NCI-H128 (cell line): ENCODE measurements at regions not wholly inside any gene's neighbourhood (a gene's known extent, or its start where the extent isn't known, plus 50 kb on each side); places are given as distances from the start of the nearest gene placed in this dataset.

Experiments used
- DNase-seq: peaks from one replicate; lab custom pipeline; 2025; ENCODE audit not compliant: unreplicated experiment; lab: John Stamatoyannopoulos, UW

DNA sequence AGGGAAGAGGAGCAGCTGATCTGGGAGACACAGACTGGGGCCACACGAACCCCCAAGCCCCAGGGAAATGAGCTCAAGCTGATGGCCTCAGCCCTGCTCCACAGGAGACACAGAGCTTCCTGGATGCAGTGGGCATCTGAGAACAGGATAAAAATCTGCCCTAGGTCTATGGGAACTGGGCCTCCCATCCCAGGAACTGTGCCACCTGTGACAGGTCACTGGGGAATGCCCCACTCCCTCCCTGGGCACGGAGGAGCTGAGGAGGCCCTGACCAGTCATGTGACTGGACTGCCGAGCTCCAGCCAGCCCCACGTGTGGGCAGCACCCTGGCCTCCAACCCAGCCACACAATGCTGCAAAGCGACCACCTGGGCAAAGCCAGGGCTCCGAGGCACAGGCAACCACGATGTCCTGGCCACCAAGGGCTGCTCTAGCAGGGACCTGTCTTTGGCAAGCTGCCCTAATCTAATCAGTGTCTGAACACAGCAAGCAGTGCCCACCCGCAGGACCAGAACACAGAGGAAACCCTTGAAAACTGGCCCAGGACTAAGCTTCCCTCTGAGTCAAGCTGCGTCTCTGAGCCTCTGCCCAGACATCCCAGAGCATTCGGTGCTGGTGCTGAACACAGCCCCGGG lies 57.8 kb upstream of the ID2 start:
- no peak for DNase-seq

DNA sequence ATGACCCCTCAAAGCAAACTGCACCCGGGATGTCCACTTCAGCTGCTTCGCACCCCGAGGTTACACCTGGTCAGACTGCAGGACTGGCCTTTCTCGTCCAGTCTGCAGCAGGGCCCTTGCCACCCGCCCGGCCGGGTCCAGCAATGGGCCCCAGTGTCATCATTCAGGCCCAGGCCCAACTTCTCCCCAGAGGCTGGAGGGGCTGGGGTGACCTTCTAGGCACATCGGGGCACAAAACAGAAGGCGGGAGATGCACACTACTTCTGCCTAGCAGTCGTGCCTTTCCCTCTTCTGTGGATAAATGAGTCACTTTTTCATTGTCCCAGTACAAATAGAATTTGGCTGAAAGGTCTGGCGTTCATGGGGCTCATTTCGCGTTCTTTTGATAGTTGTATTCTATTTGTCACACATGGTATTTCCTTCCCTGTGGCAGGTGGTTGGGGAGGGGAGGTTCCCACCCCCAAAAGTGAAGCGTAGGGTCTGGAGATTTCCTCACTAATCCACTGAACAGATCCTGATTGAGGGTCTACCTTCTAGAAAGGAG lies 56.9 kb upstream of the ID2 start:
- DNase-seq, result no peak

DNA sequence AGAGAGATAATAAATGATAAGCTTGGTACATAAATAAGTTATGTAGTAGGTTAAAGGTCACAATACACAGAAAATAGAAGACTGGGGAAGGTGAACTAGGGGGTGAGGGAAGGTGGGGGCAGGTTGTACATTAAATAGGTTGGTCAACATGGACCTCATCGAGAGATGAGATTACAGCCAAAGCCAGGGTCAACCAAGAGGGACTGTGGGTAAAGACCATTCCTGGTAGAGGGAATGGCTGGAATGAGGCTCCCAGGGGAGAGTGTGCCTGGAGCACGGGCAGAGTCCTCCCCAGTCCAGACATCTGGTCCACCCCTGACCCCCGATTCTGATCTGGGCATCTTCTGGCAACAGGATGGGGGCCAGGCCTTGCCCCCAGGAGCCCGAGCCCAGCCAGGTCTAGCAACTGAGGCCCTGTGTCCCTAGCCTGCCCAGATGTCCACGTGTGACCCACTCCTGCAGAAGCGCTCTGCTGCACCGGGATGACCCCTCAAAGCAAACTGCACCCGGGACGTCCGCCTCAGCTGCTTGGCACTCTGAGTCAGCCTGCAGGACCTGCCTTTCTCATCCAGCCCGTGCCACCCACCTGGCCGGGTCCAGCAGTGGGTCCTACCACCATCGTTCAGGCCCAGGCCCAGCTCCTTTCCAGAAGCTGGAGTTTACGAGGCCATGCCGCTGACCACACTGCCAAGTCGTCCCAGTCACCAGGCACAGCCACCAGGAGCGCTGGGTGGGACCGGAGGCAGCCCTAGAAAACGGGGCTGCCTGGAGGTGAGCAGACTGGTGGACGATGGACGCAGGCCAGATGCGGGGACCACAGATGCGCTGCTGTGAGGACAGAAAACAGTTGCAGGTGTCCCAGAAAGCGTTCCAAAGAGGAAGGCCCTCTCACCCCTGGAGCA lies 56.2 kb upstream of the ID2 start:
- no peak for DNase-seq

DNA sequence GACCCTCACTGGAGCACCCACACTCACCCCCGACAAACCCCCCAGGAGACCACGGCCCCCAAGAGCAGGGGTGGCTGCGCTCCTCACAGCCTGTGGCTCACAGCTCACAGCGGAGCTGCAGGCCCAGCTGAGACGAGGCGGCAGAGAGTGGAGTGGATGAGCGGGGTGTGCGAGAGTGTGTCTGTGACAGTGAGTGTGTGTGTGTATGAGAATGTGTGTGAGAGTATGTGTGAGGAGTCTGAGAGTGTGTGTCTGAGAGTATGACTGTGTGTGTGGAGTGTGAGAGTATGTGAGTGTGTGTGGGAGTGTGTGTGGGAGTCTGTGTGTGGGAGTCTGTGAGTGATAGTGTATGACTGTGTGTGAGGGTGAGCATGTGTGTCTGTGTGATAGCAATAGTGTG lies 55.3 kb upstream of the ID2 start:
- DNase-seq, result no peak

DNA sequence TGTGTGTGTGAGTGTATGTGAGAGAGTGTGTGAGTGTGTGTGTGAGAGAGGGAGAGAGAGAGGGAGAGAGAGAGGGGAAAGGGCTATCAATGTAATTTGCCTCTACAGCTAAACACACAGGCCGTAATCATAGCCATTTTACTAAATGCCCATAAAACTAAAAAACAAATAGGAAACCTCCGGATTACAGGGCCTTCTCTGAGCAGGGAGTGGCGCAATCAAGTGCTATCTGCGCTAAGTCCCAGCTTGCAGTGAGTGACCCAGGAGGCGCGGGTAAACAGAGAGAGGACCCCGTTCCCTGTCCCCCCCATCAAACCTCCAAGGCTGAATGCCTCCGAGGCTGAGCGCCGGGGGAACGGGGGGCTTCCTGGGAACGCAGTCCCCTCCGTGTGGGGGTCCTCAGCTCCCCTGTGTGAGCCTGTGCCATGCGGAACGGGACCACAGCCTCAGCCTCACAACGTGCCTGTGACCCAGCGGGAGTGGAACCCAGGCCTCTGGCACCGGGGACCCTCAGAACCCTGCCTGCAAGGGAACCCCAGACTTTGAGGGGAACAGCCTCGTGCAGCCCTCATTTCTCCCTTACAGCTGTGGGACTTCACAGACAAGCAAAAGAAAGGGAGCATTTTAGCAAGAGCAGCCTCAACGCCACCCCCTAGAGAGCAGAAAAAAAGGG lies 54.7 kb upstream of the ID2 start:
- no peak for DNase-seq

DNA sequence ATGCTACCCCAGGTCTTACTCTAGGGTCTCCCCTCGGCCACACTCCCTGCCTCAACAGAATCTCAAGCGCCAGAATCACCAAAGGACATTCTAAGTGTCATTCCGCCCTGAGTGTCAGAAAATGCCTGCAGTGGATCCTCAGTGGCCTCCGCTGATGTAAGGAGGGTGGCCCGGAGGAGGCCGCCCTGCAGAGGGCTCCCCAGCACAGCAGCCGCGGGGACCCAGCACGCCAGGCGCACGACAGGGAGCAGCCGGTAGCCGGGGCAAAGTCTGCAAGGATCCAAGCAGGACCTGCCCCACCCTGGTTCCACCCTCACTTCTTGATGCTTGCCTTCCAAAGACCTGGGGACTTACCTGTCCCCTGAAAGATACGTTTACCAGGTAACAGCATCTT lies 54.2 kb upstream of the ID2 start:
- DNase-seq, result no peak

DNA sequence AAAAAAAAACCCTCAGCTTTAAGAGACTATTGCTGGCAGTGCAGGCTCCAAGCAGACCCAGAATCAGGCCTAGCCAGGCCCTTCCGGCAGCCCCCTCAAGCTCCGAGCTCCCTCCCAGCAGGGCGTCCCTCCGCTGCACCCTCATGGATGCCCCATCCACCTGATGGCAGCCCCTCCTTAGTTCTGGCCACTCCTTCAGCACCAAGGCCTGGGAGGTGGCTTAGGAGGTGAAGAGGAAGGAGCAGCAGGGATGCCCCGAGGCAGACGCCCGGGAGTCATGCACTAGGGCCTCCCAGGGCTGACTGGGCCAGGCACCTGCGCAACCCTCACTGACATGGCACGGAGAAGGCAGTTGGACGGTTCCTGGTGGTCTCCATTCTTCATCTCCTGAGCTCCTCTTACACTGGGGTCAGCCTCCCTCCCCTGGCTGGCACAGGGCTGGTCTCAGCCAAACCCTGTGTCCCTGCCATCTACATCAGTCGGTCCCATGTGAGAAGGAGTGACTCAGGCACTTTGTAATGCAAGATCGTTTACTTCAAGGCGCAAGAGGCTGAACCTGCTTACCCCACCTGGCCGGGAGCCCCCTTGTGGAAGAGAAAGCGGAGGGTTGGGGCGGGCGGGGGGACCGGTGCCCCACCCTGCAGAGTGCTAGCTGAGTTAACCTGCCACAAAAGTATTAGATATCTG lies 53.5 kb upstream of the ID2 start:
- no peak for DNase-seq

DNA sequence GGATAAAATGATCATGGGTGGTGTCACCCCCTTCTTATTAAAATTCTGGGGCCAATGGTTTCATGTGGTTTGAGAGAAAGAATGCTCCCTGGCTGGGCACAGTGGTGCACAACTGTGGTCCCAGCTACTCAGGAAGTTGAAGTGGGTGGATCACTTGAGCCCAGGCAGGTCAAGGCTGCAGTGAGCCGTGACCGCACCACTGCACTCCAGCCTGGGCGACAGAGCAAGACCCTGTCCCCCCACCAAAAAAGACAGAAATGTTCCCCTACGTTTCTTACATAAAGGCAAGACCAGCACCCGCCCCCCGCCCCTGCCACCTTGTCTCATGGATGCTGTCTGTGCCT lies 53.0 kb upstream of the ID2 start:
- DNase-seq, result no peak

DNA sequence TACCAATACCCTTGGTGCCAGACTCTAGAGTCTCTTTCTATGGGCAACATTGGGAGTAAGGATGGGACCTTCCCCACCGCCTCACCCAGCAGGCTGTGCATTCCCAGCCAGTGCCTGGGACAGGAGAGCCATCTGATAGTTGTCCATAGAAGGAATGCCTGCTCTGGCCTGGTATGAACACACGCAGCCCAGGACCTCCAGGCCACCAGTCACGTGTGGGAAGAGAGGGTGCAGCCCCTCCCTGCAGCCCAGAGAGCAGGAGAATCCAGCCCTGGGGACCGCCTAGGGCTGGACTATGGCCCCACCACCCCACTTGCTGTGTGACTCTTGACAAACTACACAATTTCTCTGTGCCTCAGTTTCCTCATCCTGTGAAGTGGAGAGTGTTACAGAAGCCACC lies 52.5 kb upstream of the ID2 start:
- DNase-seq, result no peak

DNA sequence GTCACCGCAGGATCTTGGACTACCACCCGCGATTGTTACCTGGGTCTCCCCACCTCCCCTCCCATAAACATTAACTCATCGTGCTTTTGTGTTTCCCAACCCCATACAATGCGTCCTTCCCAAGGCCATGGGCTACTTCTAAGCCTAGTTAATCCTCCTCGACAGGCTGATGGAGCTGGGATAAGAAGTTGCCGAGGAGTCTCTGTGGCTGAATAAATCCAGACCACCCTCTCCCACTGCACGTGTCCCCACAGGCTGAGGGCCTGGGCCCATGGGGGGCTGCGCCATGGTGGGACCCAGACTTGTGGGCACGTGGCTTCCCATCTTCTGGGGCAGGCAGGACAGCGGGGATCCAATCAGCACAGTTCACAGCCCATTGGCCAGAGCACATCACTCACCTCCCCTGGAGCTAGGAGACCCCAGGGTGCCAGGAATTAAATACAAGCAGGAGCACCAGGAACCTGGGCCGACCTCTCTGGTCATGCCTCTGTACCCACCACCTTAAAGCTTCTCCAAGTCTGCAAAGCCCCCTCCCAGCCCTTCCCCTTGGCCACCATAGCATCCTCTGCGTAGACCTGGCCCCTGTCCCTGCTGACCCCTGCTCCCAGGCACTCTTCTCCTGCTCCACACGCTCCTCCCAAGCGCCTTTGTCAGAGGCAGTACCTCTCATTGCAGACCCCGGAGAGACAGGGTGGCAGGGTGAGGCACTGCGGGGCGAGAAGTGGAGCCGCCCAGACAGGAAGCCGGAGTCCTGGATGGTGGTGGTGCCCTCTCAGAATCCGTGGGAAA lies 51.0 kb upstream of the ID2 start:
- DNase-seq, result no peak

DNA sequence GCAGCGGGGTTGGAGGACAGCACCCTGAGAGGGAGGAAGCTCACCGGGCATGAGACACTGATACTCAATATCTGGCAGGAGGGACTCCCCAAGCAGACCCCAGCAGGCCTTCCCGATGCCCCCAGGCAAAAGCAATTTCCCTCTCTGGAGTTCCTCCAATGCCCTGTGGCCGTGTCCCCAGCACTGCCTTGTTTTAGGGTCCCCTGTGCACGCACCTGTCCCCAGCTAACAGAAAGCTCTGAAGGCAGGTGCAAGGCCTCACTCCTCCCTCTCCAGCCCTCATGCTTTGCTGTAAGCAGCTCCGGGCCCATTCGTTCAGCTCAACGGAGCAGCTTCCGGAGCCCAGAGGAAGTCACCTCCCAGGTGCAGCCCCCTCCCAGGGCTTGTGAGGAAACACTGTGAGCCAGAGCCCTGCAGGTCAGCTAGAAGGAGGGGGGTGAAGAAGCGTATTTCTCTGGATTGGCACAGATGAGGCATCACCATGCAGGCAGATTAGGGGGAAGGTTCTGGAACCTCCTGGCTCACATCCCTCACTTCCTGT lies 50.3 kb upstream of the ID2 start:
- no peak for DNase-seq
